ENCODE measurements at regions not wholly inside any gene's neighbourhood (a gene's known extent, or its start where the extent isn't known, plus 50 kb on each side); places are given as distances from the start of the nearest gene placed in this dataset.

- ATAC-seq (no peak), DNase-seq (no peak)
- Histone ChIP-seq H3K36me3 (ENCODE audit: low read depth, low read length) (no peaks in the 10 kb centered on the region), H3K4me2 (ENCODE audit: low read length) (no peak overlapping the region), H3K27ac (ENCODE audit: low read length) (no peak overlapping the region), H3K9ac (ENCODE audit: low read length) (no peak overlapping the region), H3K4me1 (ENCODE audit: insufficient read depth, low read length) (no peaks in the 10 kb centered on the region), H3F3A (ENCODE audit: low read length, unreplicated experiment) (no peaks in the 10 kb centered on the region), H3K27me3 (ENCODE audit: low read length) (no peaks in the 10 kb centered on the region), H3K9me3 (ENCODE audit: low read length) (no peaks in the 10 kb centered on the region), H3K4me3 (ENCODE audit: low read length) (no peak overlapping the region), H2AFZ (ENCODE audit: low read length) (no peak overlapping the region), H4K20me1 (ENCODE audit: low read length) (no peaks in the 10 kb centered on the region), H3K79me2 (ENCODE audit: low read length) (no peaks in the 10 kb centered on the region), H3K9me2 (replicated peaks; ENCODE audit: low read length) (no peaks in the 10 kb centered on the region)
- no TSS peak for BruUV-seq (replicated peaks)
- intact Hi-C loops (cut with micrococcal nuclease) = no loop called here
- TF ChIP-seq EZH2phosphoT487 (IDR thresholded peaks at IDR 0.05; ENCODE audit: borderline replicate concordance, low read length) (no peak), EZH2 (IDR thresholded peaks at IDR 0.05; ENCODE audit: low read length, unreplicated experiment) (no peak), CTCF (conservative IDR thresholded peaks at IDR 0.05; ENCODE audit: low read depth, low read length) (no peak)
- ChIA-PET POLR2A (ENCODE audit: unreplicated experiment) (no interaction called here), CTCF (no interaction called here)
Observed at GRCh38 chr10:4623200-4623599, 202.8 kb upstream of the AKR1E2 start.

GRCh38 chr10:4622384-4622783 is 203.6 kb upstream of the AKR1E2 start:
- no peak overlapping the region for H3K4me3 ChIP-seq (ENCODE audit: low read length)
- ChIA-PET CTCF (no interaction called here), POLR2A (ENCODE audit: unreplicated experiment) (no interaction called here)
- no peaks in the 10 kb centered on the region for H4K20me1 ChIP-seq (ENCODE audit: low read length)
- no peak overlapping the region for H3K9ac ChIP-seq (ENCODE audit: low read length)
- H3K9me2 ChIP-seq (replicated peaks; ENCODE audit: low read length) = no peaks in the 10 kb centered on the region
- no peaks in the 10 kb centered on the region for H3K4me1 ChIP-seq (ENCODE audit: insufficient read depth, low read length)
- intact Hi-C loops (cut with micrococcal nuclease) = no loop called here
- TF ChIP-seq EZH2 (IDR thresholded peaks at IDR 0.05; ENCODE audit: low read length, unreplicated experiment) = no peak
- no peak for TF ChIP-seq EZH2phosphoT487 (IDR thresholded peaks at IDR 0.05; ENCODE audit: borderline replicate concordance, low read length)
- TF ChIP-seq CTCF (conservative IDR thresholded peaks at IDR 0.05; ENCODE audit: low read depth, low read length) = no peak
- no peaks in the 10 kb centered on the region for H3F3A ChIP-seq (ENCODE audit: low read length, unreplicated experiment)
- BruUV-seq (replicated peaks) = no TSS peak
- no peaks in the 10 kb centered on the region for H3K79me2 ChIP-seq (ENCODE audit: low read length)
- DNase-seq (no peak), ATAC-seq (no peak)
- no peaks in the 10 kb centered on the region for H3K27me3 ChIP-seq (ENCODE audit: low read length)
- no peak overlapping the region for H3K4me2 ChIP-seq (ENCODE audit: low read length)
- H3K27ac ChIP-seq (ENCODE audit: low read length) = no peak overlapping the region
- no peak overlapping the region for H2AFZ ChIP-seq (ENCODE audit: low read length)
- no peaks in the 10 kb centered on the region for H3K36me3 ChIP-seq (ENCODE audit: low read depth, low read length)
- no peaks in the 10 kb centered on the region for H3K9me3 ChIP-seq (ENCODE audit: low read length)

GRCh38 chr10:4617589-4617988 is 208.4 kb upstream of the AKR1E2 start:
- Histone ChIP-seq H3K4me1 (ENCODE audit: insufficient read depth, low read length) (no peaks in the 10 kb centered on the region), H3K9me3 (ENCODE audit: low read length) (no peaks in the 10 kb centered on the region), H3K79me2 (ENCODE audit: low read length) (no peaks in the 10 kb centered on the region), H3K4me2 (ENCODE audit: low read length) (no peak overlapping the region), H3K9ac (ENCODE audit: low read length) (no peak overlapping the region), H4K20me1 (ENCODE audit: low read length) (no peaks in the 10 kb centered on the region), H3K27me3 (ENCODE audit: low read length) (no peaks in the 10 kb centered on the region), H3K9me2 (replicated peaks; ENCODE audit: low read length) (no peaks in the 10 kb centered on the region), H3K27ac (ENCODE audit: low read length) (no peak overlapping the region), H2AFZ (ENCODE audit: low read length) (no peak overlapping the region), H3K4me3 (ENCODE audit: low read length) (no peak overlapping the region), H3K36me3 (ENCODE audit: low read depth, low read length) (no peaks in the 10 kb centered on the region), H3F3A (ENCODE audit: low read length, unreplicated experiment) (no peaks in the 10 kb centered on the region)
- ChIA-PET POLR2A (ENCODE audit: unreplicated experiment) (interaction anchor here (0.6 kb wide), 1 partner anchor 49 kb away, joined by 3 read pairs; no protein-coding TSS in a partner anchor), CTCF (no interaction called here)
- ATAC-seq (no peak), DNase-seq (no peak)
- TF ChIP-seq EZH2phosphoT487 (IDR thresholded peaks at IDR 0.05; ENCODE audit: borderline replicate concordance, low read length) = no peak
- no peak for TF ChIP-seq CTCF (conservative IDR thresholded peaks at IDR 0.05; ENCODE audit: low read depth, low read length)
- no peak for TF ChIP-seq EZH2 (IDR thresholded peaks at IDR 0.05; ENCODE audit: low read length, unreplicated experiment)
- BruUV-seq (replicated peaks) = no TSS peak
- intact Hi-C loops (cut with micrococcal nuclease) = no loop called here

Data from PC-3 (cell line).